Prostate gland (tissue), 2 donors: ENCODE measurements at regions not wholly inside any gene's neighbourhood (a gene's known extent, or its start where the extent isn't known, plus 50 kb on each side); places are given as distances from the start of the nearest gene placed in this dataset.

Experiments used
- DNase-seq: peaks from one replicate; pipeline ENCODE4 v3.0.0-alpha.2; 2019; ENCODE audit warnings: low spot score
- H3K27ac ChIP-seq, 2 donors: fragments of 200-600 bp; sonication (generic); 2 replicates each; pipeline ENCODE4 v1.5.1; 2017 to 2019
- H3K27me3 ChIP-seq: fragments of 200-600 bp; sonication (generic); replicated peaks from 2 replicates; pipeline ENCODE4 v1.5.1; 2019; ENCODE audit not compliant: insufficient read depth
- H3K36me3 ChIP-seq, 2 donors: fragments of 200-600 bp; sonication (generic); 1 replicate in 1 of 2; 2 replicates in 1 of 2; pipeline versions ENCODE4 v1.5.1 to v1.8.1; 2017 to 2019
- H3K4me1 ChIP-seq: fragments of 200-600 bp; sonication (generic); replicated peaks from 2 replicates; pipeline ENCODE4 v1.5.1; 2019
- H3K4me3 ChIP-seq, 2 donors: fragments of 200-600 bp; sonication (generic); 2 replicates each; pipeline ENCODE4 v1.5.1; 2017 to 2019
- H3K9me3 ChIP-seq: fragments of 200-600 bp; sonication (generic); 2 replicates; pipeline ENCODE4 v1.5.1; 2017
- POLR2A ChIP-seq: fragments of 450-650 bp; IDR thresholded peaks from one replicate; pipeline ENCODE4 v1.6.1; 2016; ENCODE audit warnings: antibody characterized with exemption, mild to moderate bottlenecking
- POLR2AphosphoS5 ChIP-seq: sonication (generic); formaldehyde crosslinking; IDR thresholded peaks from one replicate; pipeline ENCODE4 v1.6.1; 2017; ENCODE audit warnings: antibody characterized with exemption
- WGBS: methylation state at CpG from one replicate; pipeline ENCODE4 v1.1.5; 2018; 5-methylcytosine and 5-hydroxymethylcytosine counted together
- intact Hi-C: fragments of 100-400 bp; cut with DNase I; formaldehyde crosslinking; loops from one replicate; pipeline ENCODE4 v1.14.2; 2022
- TF ChIP-seq, protein P1 (sequence below), 4 experiments: fragments of 200-600 bp in 2 of 4; fragments of 450-650 bp in 2 of 4; sonication (generic) in 2 of 4; IDR thresholded peaks; 1 replicate in 3 of 4; 2 replicates in 1 of 4; pipeline ENCODE4 v1.5.1; 2016 to 2019; ENCODE audit warnings: antibody characterized with exemption in 4 of 4, mild to moderate bottlenecking in 2 of 4, moderate library complexity in 2 of 4

DNA sequence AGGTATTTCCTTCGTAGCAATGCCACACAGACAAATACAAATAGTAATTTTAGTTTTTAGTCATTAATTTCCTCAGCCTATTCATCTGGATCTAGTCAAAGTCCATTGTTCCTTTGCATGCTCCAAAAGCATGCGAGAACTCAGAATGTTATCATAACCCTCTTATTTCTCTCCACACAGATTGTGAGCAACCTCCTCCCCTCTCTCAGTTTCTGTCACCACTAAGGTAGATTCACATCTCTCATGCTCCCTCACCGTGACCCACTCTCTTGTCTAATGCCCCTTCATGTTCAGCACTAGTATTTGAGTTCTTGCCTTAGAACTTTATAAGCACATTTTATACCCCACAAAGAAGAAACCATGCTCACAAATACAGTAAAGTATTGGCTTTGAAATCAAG lies 582.4 kb downstream of the PLA2G4A start:
- intact Hi-C loops, result no loop called here

DNA sequence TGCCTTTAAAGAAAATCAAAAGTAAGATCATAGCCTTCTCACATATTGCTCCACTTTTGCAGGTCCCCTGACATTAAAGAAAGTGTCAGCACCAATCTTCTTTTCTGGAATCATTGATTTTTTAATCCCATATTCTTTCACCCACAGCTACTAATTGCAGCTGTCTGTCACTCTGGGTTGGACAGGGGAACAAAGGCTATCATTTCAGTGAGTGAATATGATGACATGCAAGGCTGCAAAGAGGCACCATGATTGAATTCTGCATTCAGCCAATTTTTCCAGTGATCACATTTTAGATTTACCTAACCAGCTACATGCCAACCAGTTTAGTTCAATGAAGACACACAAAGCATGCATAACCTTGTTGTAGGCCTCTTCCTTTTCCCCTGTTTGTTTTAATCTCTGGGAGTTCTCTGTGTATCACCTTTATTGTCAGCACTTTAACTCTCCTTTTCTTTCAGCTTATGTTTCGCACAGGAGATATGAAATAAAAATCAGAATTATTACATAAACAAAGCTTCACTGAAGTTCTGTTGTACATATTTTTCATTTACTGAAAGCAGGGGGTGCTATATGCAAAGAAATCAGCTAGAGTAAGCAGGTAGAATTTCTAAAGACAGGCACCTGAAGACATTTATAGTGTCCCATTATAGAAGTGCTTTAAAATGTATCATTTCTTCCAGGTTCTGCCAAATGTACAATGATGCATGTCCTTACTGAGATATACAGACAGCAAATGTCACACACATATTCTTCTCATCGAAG lies 584.8 kb downstream of the PLA2G4A start:
- H3K27ac ChIP-seq, result no peak overlapping the region
- no peaks in the 10 kb centered on the region for H3K27me3 ChIP-seq
- H3K36me3 ChIP-seq, result no peaks in the 10 kb centered on the region
- WGBS, result 59% methylated on average over 2 of the region's 2 CpGs
- H3K4me1 ChIP-seq, result no peaks in the 10 kb centered on the region
- TF ChIP-seq POLR2A (no peak), POLR2AphosphoS5 (no peak)
- TF ChIP-seq, protein P1, sequence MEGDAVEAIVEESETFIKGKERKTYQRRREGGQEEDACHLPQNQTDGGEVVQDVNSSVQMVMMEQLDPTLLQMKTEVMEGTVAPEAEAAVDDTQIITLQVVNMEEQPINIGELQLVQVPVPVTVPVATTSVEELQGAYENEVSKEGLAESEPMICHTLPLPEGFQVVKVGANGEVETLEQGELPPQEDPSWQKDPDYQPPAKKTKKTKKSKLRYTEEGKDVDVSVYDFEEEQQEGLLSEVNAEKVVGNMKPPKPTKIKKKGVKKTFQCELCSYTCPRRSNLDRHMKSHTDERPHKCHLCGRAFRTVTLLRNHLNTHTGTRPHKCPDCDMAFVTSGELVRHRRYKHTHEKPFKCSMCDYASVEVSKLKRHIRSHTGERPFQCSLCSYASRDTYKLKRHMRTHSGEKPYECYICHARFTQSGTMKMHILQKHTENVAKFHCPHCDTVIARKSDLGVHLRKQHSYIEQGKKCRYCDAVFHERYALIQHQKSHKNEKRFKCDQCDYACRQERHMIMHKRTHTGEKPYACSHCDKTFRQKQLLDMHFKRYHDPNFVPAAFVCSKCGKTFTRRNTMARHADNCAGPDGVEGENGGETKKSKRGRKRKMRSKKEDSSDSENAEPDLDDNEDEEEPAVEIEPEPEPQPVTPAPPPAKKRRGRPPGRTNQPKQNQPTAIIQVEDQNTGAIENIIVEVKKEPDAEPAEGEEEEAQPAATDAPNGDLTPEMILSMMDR (IDR thresholded peaks at IDR 0.05), result peak in 3 of 4 experiments; percentile 28 to 44 (median 42)
- no peaks in the 10 kb centered on the region for H3K9me3 ChIP-seq
- H3K4me3 ChIP-seq, result no peak overlapping the region
- intact Hi-C loops, result no loop called here
- DNase-seq, result no peak

More for the DNA sequence above, 582.4 kb downstream of the PLA2G4A start:
- no peaks in the 10 kb centered on the region for H3K36me3 ChIP-seq
- no peak overlapping the region for H3K4me3 ChIP-seq
- DNase-seq, result no peak
- TF ChIP-seq, protein P1 (IDR thresholded peaks at IDR 0.05), result no peak
- TF ChIP-seq POLR2AphosphoS5 (no peak), POLR2A (no peak)
- H3K9me3 ChIP-seq, result no peaks in the 10 kb centered on the region
- H3K27ac ChIP-seq, result no peak overlapping the region
- H3K27me3 ChIP-seq, result no peaks in the 10 kb centered on the region
- H3K4me1 ChIP-seq, result no peaks in the 10 kb centered on the region
- WGBS, result 87% methylated on average over 3 of the region's 3 CpGs

DNA sequence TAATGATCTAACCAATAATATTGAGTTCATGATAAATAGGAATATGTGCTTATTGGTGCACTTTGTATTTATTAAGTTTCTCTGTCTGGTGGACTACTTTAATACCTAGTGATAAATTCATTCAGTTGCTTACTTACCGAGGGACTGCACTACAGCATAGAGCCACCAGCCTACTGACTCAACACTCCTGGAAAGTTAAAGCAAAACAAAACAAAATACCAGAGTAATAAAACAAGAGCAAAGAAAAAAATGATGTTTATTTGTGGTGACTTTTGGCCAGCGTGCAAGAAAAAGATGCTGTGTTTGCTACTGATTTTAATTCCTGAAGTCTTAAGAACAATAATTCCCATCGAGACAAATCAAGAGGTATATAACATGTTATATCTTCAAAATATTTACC lies 586.3 kb downstream of the PLA2G4A start:
- DNase-seq, result no peak
- no peaks in the 10 kb centered on the region for H3K4me1 ChIP-seq
- intact Hi-C loops, result no loop called here
- H3K9me3 ChIP-seq, result no peaks in the 10 kb centered on the region
- WGBS, result 57% methylated on average over 3 of the region's 3 CpGs
- no peak overlapping the region for H3K27ac ChIP-seq
- no peaks in the 10 kb centered on the region for H3K36me3 ChIP-seq
- H3K27me3 ChIP-seq, result no peaks in the 10 kb centered on the region
- TF ChIP-seq, protein P1 (IDR thresholded peaks at IDR 0.05), result no peak
- TF ChIP-seq POLR2AphosphoS5, result no peak
- no peak for TF ChIP-seq POLR2A
- no peak overlapping the region for H3K4me3 ChIP-seq

DNA sequence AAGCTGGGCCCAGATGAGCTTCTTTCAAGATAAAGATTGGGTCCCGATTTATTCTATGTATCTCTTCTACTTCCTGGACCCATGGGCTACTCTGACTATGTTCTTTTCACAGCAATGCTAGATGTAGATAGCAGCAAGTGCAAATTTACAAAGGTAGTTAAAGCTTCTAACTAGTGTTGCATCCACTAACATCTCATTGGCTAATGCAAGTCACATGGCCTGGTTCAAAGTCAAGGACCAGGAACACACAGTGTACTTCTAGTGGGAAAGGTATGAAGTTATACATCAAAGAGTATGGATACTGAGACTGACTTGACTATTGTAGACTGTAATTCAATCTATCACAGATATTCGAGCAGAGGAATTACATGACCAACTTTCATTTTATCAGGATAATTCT lies 588.8 kb downstream of the PLA2G4A start:
- DNase-seq, result no peak
- no peak overlapping the region for H3K27ac ChIP-seq
- intact Hi-C loops, result no loop called here
- no peaks in the 10 kb centered on the region for H3K27me3 ChIP-seq
- H3K4me1 ChIP-seq, result no peaks in the 10 kb centered on the region
- TF ChIP-seq POLR2A, result no peak
- no peak for TF ChIP-seq POLR2AphosphoS5
- TF ChIP-seq, protein P1 (IDR thresholded peaks at IDR 0.05), result no peak
- 84% methylated on average over 2 of the region's 2 CpGs for WGBS
- H3K4me3 ChIP-seq, result no peak overlapping the region
- H3K9me3 ChIP-seq, result no peaks in the 10 kb centered on the region
- H3K36me3 ChIP-seq, result no peaks in the 10 kb centered on the region

DNA sequence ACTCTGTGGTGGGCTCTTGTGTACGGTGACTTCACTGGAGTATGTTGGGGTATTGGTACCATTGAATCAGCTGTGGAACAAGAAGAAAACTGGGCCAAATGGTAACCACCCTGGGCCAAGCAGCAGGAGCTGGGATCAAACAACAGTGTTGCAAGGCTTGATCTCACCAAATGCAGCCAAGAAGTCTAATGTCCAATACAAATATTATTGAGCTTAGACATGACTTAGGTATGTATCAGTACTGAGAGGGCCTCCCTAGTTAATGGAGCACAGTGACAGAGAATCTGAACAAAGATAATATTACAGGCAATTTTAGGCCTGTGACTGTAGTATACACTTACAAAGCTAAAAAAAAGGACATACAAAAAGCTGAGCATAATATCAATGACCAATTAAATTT lies 604.8 kb downstream of the PLA2G4A start:
- H3K4me1 ChIP-seq, result no peaks in the 10 kb centered on the region
- H3K4me3 ChIP-seq, result no peak overlapping the region
- 91% methylated on average over 1 of the region's 1 CpG for WGBS
- intact Hi-C loops, result no loop called here
- TF ChIP-seq, protein P1 (IDR thresholded peaks at IDR 0.05), result no peak
- no peak for TF ChIP-seq POLR2A
- TF ChIP-seq POLR2AphosphoS5, result no peak
- H3K27ac ChIP-seq, result no peak overlapping the region
- no peaks in the 10 kb centered on the region for H3K27me3 ChIP-seq
- no peaks in the 10 kb centered on the region for H3K9me3 ChIP-seq
- no peak for DNase-seq
- H3K36me3 ChIP-seq, result no peaks in the 10 kb centered on the region
